ENCODE measurements at regions not wholly inside any gene's neighbourhood (a gene's known extent, or its start where the extent isn't known, plus 50 kb on each side); places are given as distances from the start of the nearest gene placed in this dataset.

GRCh38 chr10:4177791-4178190 lies 392.8 kb upstream of the KLF6 start:
- TF ChIP-seq CTCF (IDR thresholded peaks at IDR 0.05) (no peak), EZH2 (IDR thresholded peaks at IDR 0.05; ENCODE audit: borderline replicate concordance, insufficient read depth, low read depth, low read length, poor library complexity, severe bottlenecking) (no peak)

Measured in B cell (primary cell).